CD14-positive monocyte (primary cell): ENCODE measurements at regions not wholly inside any gene's neighbourhood (a gene's known extent, or its start where the extent isn't known, plus 50 kb on each side); places are given as distances from the start of the nearest gene placed in this dataset.
"Not testable (repeated sequence)": the region's sequence is repeated elsewhere in the genome, so short reads cannot be mapped to it uniquely, and the experiment has no call there.

ENCODE experiments used
- DNase-seq, 3 donors: peaks; one replicate each; pipeline ENCODE4 v3.0.0-alpha.2; 2011 to 2022
- H2AFZ ChIP-seq: 2 replicates; pipeline ENCODE4 v1.6.0; 2012; ENCODE audit warnings: mild to moderate bottlenecking, low read depth, low read length, inconsistent platforms; ENCODE audit not compliant: insufficient read depth, poor library complexity, severe bottlenecking
- H3K27ac ChIP-seq, 2 donors: 1 replicate in 1 of 2; 2 replicates in 1 of 2; pipeline ENCODE4 v1.5.1; 2012 to 2013; ENCODE audit warnings: low read length in 2 of 2, control low read depth in 1 of 2, inconsistent platforms in 1 of 2, low read depth in 1 of 2, mild to moderate bottlenecking in 1 of 2
- H3K27me3 ChIP-seq, 2 donors: one replicate each; pipeline versions ENCODE4 v1.6.0 to v1.6.1; 2011 to 2013; ENCODE audit warnings: low read length in 2 of 2; ENCODE audit not compliant: control insufficient read depth in 2 of 2, insufficient read depth in 2 of 2
- H3K36me3 ChIP-seq, 2 donors: replicated peaks in 1 of 2; 1 replicate in 1 of 2; 2 replicates in 1 of 2; pipeline versions ENCODE4 v1.5.1 to v1.6.1; 2012 to 2013; ENCODE audit warnings: low read length in 2 of 2, control low read depth in 1 of 2, inconsistent platforms in 1 of 2, mild to moderate bottlenecking in 1 of 2; ENCODE audit not compliant: insufficient read depth in 2 of 2, control insufficient read depth in 1 of 2
- H3K4me1 ChIP-seq, 2 donors: 1 replicate in 1 of 2; 2 replicates in 1 of 2; pipeline versions ENCODE4 v1.5.1 to v1.6.1; 2012 to 2013; ENCODE audit warnings: low read length in 2 of 2, control low read depth in 1 of 2, inconsistent platforms in 1 of 2, mild to moderate bottlenecking in 1 of 2, moderate library complexity in 1 of 2; ENCODE audit not compliant: insufficient read depth in 2 of 2, control insufficient read depth in 1 of 2
- H3K4me2 ChIP-seq: replicated peaks from 2 replicates; pipeline ENCODE3; 2012; ENCODE audit warnings: low read length, moderate library complexity, mild to moderate bottlenecking; ENCODE audit not compliant: poor library complexity, severe bottlenecking; ENCODE audit errors: extremely low read depth
- H3K4me3 ChIP-seq, 3 experiments: fragments of 200-600 bp in 1 of 3; sonication (generic) in 1 of 3; replicated peaks in 1 of 3; 1 replicate in 2 of 3; 2 replicates in 1 of 3; pipeline ENCODE4 v1.5.1; 2011 to 2013; ENCODE audit warnings: low read length in 3 of 3, mild to moderate bottlenecking in 3 of 3, control low read depth in 2 of 3, low read depth in 2 of 3, inconsistent platforms in 1 of 3, moderate library complexity in 1 of 3
- H3K79me2 ChIP-seq: 2 replicates; pipeline ENCODE4 v1.6.0; 2012; ENCODE audit warnings: mild to moderate bottlenecking, control low read depth, inconsistent platforms, low read length, moderate library complexity; ENCODE audit not compliant: insufficient read depth
- H3K9ac ChIP-seq: 2 replicates; pipeline ENCODE4 v1.6.0; 2017; ENCODE audit warnings: low read length, mild to moderate bottlenecking; ENCODE audit not compliant: insufficient read depth, poor library complexity, severe bottlenecking
- H3K9me3 ChIP-seq, 2 donors: replicated peaks in 1 of 2; 1 replicate in 1 of 2; 2 replicates in 1 of 2; pipeline versions ENCODE4 v1.5.1 to v1.6.1; 2012 to 2013; ENCODE audit warnings: low read length in 2 of 2, control low read depth in 1 of 2; ENCODE audit not compliant: control insufficient read depth in 1 of 2, insufficient read depth in 1 of 2
- H4K20me1 ChIP-seq: 2 replicates; pipeline ENCODE4 v1.6.0; 2012; ENCODE audit warnings: mild to moderate bottlenecking, low read length, control low read depth, moderate library complexity; ENCODE audit not compliant: insufficient read depth
- H3K27ac Mint-ChIP-seq, 7 donors: one replicate each; pipeline ENCODE4 v1.8.0; 2020; ENCODE audit warnings: mild to moderate bottlenecking in 7 of 7, mixed read lengths in 7 of 7, moderate library complexity in 6 of 7, inconsistent platforms in 2 of 7
- H3K27me3 Mint-ChIP-seq, 3 donors: one replicate each; pipeline ENCODE4 v1.8.0; 2021 to 2022; ENCODE audit warnings: low read depth in 3 of 3, mild to moderate bottlenecking in 3 of 3, mixed read lengths in 3 of 3, moderate library complexity in 3 of 3, inconsistent platforms in 1 of 3
- H3K36me3 Mint-ChIP-seq, 2 donors: one replicate each; pipeline ENCODE4 v1.8.0; 2020; ENCODE audit warnings: mixed read lengths in 2 of 2, inconsistent platforms in 1 of 2, mild to moderate bottlenecking in 1 of 2
- H3K4me1 Mint-ChIP-seq: one replicate; pipeline ENCODE4 v1.8.0; 2020; ENCODE audit warnings: mild to moderate bottlenecking, mixed read lengths
- H3K4me3 Mint-ChIP-seq, 2 donors: one replicate each; pipeline ENCODE4 v1.8.0; 2020; ENCODE audit warnings: mild to moderate bottlenecking in 2 of 2, mixed read lengths in 2 of 2, moderate library complexity in 1 of 2
- H3K9me3 Mint-ChIP-seq, 7 donors: one replicate each; pipeline ENCODE4 v1.8.0; 2020 to 2022; ENCODE audit warnings: mixed read lengths in 7 of 7, mild to moderate bottlenecking in 6 of 7, moderate library complexity in 6 of 7, inconsistent platforms in 2 of 7
- WGBS: methylation state at CpG from one replicate; pipeline ENCODE4 v1.1.5; 2013; ENCODE audit warnings: missing lambda C conversion rate; ENCODE audit not compliant: insufficient coverage; 5-methylcytosine and 5-hydroxymethylcytosine counted together
- intact Hi-C, 2 donors: fragments of 100-400 bp; cut with micrococcal nuclease; formaldehyde crosslinking; loops; one replicate each; pipeline versions ENCODE4 v1.15.0 to v1.15.1; 2023
- TF ChIP-seq, protein P1 (sequence below): fragments of 200-600 bp; IDR thresholded peaks from one replicate; pipeline ENCODE4 v1.8.0; 2022; ENCODE audit warnings: antibody characterized with exemption, mild to moderate bottlenecking

DNA sequence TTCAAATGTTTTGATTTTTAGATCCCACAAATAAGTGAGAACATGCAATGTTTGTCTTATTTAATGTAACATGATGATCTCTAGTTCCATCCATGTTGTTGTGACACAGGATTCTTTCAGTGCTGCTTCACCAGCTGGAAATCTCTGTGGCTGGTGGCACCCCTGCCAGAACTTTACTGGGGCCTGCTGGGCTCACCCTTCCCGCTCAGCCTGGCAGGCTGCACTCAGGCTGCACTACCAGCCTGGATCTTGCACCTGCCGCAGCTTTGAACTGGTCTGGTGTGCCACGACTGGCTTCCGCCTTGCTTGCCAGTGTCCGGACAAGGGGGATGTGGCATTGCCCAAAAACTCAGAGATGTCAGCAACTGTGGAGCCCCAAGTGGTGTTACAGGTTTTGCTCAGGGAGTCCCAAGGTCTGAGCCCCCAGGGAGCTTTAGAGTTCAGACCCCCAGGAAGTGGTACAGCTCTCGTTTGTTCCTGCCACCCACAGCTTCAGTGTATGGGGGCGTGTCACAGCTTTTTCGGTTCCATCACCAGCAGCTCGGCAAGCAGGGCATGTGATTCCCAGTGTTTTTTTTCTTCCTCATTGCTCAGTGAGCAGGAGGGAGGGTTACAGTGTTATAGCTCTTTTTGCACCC lies 72.3 kb upstream of the SYNCRIP start:
- no peak overlapping the region for H3K9ac ChIP-seq
- H3K27me3 ChIP-seq = no peaks in the 10 kb centered on the region
- no peak overlapping the region for H3K4me3 ChIP-seq
- no peak for DNase-seq
- no peaks in the 10 kb centered on the region for H3K4me1 ChIP-seq
- H3K79me2 ChIP-seq = no peaks in the 10 kb centered on the region
- peaks cover 0 to 7% of the 10 kb centered on the region in 2 donors for H3K9me3 ChIP-seq
- Mint-ChIP-seq H3K4me1 (no peaks in the 10 kb centered on the region), H3K4me3 (no peak overlapping the region), H3K27me3 (peaks cover 0 to 2% (median 0%) of the 10 kb centered on the region in 3 donors), H3K27ac (no peak overlapping the region), H3K36me3 (no peaks in the 10 kb centered on the region), H3K9me3 (peaks cover 6 to 21% (median 16%) of the 10 kb centered on the region in 7 donors)
- TF ChIP-seq, protein P1, sequence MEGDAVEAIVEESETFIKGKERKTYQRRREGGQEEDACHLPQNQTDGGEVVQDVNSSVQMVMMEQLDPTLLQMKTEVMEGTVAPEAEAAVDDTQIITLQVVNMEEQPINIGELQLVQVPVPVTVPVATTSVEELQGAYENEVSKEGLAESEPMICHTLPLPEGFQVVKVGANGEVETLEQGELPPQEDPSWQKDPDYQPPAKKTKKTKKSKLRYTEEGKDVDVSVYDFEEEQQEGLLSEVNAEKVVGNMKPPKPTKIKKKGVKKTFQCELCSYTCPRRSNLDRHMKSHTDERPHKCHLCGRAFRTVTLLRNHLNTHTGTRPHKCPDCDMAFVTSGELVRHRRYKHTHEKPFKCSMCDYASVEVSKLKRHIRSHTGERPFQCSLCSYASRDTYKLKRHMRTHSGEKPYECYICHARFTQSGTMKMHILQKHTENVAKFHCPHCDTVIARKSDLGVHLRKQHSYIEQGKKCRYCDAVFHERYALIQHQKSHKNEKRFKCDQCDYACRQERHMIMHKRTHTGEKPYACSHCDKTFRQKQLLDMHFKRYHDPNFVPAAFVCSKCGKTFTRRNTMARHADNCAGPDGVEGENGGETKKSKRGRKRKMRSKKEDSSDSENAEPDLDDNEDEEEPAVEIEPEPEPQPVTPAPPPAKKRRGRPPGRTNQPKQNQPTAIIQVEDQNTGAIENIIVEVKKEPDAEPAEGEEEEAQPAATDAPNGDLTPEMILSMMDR = no peak
- no peak overlapping the region for H2AFZ ChIP-seq
- WGBS = 97% methylated on average over 9 of the region's 9 CpGs
- H3K27ac ChIP-seq = no peak overlapping the region
- intact Hi-C loops = no loop called here
- no peaks in the 10 kb centered on the region for H3K36me3 ChIP-seq
- H3K4me2 ChIP-seq = no peak overlapping the region
- no peaks in the 10 kb centered on the region for H4K20me1 ChIP-seq

DNA sequence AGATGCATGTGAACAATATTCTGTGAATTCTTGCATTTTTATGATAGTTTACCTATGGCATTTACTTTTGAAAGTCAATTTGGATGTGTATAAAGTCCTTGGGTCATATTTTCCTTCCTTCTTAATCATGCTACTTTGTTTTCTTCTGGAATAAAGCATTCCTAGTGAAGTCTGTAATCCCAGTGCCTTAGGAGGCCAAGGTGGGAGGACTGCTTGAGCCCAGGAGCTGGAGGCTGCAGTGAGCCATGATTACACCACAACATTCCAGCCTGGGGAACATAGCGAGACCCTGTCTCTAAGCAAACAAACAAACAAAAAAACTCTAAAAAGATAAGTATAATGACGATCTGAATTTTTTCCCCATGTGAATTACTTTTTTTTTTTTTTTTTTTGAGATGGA lies 69.7 kb upstream of the SYNCRIP start:
- peaks cover 10 to 38% (median 26%) of the 10 kb centered on the region in 7 donors for H3K9me3 Mint-ChIP-seq
- no peaks in the 10 kb centered on the region for H3K4me1 Mint-ChIP-seq
- no peaks in the 10 kb centered on the region for H3K79me2 ChIP-seq
- no peaks in the 10 kb centered on the region for H3K36me3 Mint-ChIP-seq
- no peak overlapping the region for H3K27ac ChIP-seq
- H3K27ac Mint-ChIP-seq = no peak overlapping the region
- H3K27me3 ChIP-seq = no peaks in the 10 kb centered on the region
- no peak overlapping the region for H3K4me2 ChIP-seq
- H3K4me1 ChIP-seq = no peaks in the 10 kb centered on the region
- no peak overlapping the region for H3K4me3 ChIP-seq
- peaks cover 0 to 2% (median 2%) of the 10 kb centered on the region in 3 donors for H3K27me3 Mint-ChIP-seq
- H4K20me1 ChIP-seq = no peaks in the 10 kb centered on the region
- no peak overlapping the region for H2AFZ ChIP-seq
- no peaks in the 10 kb centered on the region for H3K36me3 ChIP-seq
- no peak overlapping the region for H3K4me3 Mint-ChIP-seq
- no peak overlapping the region for H3K9ac ChIP-seq
- no CpG with 5 or more reads among the region's 2 CpGs for WGBS
- intact Hi-C loops = no loop called here
- DNase-seq = no peak
- TF ChIP-seq, protein P1 = no peak
- peaks cover 0 to 18% of the 10 kb centered on the region in 2 donors for H3K9me3 ChIP-seq

DNA sequence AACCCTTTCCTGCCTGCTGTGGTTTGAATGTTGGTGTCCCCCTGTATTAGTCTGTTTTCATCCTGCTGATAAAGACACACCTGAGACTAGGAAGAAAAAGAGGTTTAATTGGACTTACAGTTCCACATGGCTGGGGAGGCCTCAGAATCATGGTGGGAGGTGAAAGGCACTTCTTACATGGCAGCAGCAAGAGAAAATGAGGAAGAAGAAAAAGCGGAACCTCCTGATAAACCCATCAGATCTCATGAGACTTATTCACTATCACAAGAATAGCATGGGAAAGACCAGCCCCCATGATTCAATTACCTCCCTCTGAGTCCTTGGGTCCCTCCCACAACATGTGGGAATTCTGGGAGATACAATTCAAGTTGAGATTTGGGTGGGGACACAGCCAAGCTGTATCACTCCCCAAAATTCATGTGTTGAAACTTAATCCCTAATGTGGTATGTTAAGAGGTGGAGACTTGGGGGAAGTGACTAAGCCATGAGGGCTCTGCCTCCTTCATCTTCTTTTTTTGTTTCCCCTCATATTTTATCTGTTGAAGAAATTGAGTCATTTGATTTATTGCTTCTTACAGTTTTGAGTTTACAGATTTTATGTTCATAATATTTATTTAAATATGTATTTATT lies 64.9 kb upstream of the SYNCRIP start:
- not testable (repeated sequence) for H3K27me3 Mint-ChIP-seq
- no CpG with 5 or more reads among the region's 1 CpG for WGBS

More for the DNA sequence above, 64.9 kb upstream of the SYNCRIP start:
- H3K27ac ChIP-seq, H3K4me1 ChIP-seq, H4K20me1 ChIP-seq, H2AFZ ChIP-seq, H3K27me3 ChIP-seq, H3K36me3 ChIP-seq, intact Hi-C loops, H3K9ac ChIP-seq, H3K4me2 ChIP-seq, H3K4me1 Mint-ChIP-seq, H3K27ac Mint-ChIP-seq, H3K36me3 Mint-ChIP-seq, H3K4me3 ChIP-seq, DNase-seq, H3K4me3 Mint-ChIP-seq, H3K79me2 ChIP-seq: not testable (repeated sequence)
- peaks cover 0 to 35% of the 10 kb centered on the region in 2 donors for H3K9me3 ChIP-seq
- H3K9me3 Mint-ChIP-seq = peaks cover 10 to 40% (median 28%) of the 10 kb centered on the region in 7 donors
